Tibial nerve (tissue), 4 donors: ENCODE measurements at regions not wholly inside any gene's neighbourhood (a gene's known extent, or its start where the extent isn't known, plus 50 kb on each side); places are given as distances from the start of the nearest gene placed in this dataset.

ENCODE experiments used
- DNase-seq, 2 donors: peaks; one replicate each; pipeline ENCODE4 v3.0.0-alpha.2; 2019; ENCODE audit warnings: low spot score in 2 of 2
- H3K27ac ChIP-seq, 4 donors: fragments of 200-600 bp; sonication (generic) in 3 of 4; one replicate each; pipeline ENCODE4 v1.5.1; 2017 to 2019; ENCODE audit warnings: mild to moderate bottlenecking in 1 of 4
- H3K27me3 ChIP-seq, 2 donors: fragments of 200-600 bp; sonication (generic) in 1 of 2; one replicate each; pipeline versions ENCODE4 v1.5.1 to v1.6.0; 2017 to 2019
- H3K36me3 ChIP-seq, 3 donors: fragments of 200-600 bp; sonication (generic); one replicate each; pipeline ENCODE4 v1.5.1; 2018 to 2019
- H3K4me1 ChIP-seq, 4 donors: fragments of 200-600 bp; sonication (generic) in 3 of 4; one replicate each; pipeline ENCODE4 v1.5.1; 2017 to 2019
- H3K4me3 ChIP-seq, 4 donors: fragments of 200-600 bp; sonication (generic) in 3 of 4; one replicate each; pipeline ENCODE4 v1.5.1; 2017 to 2019; ENCODE audit warnings: mild to moderate bottlenecking in 1 of 4, moderate library complexity in 1 of 4
- H3K9me3 ChIP-seq, 4 donors: fragments of 200-600 bp; sonication (generic) in 3 of 4; one replicate each; pipeline ENCODE4 v1.5.1; 2017 to 2019
- EP300 ChIP-seq, 2 donors: sonication (generic); formaldehyde crosslinking; IDR thresholded peaks; one replicate each; pipeline ENCODE4 v1.6.1; 2017; ENCODE audit warnings: antibody characterized with exemption in 2 of 2, mild to moderate bottlenecking in 1 of 2
- POLR2A ChIP-seq, 2 donors: fragments of 450-650 bp; IDR thresholded peaks; one replicate each; pipeline ENCODE4 v1.6.1; 2017; ENCODE audit warnings: antibody characterized with exemption in 2 of 2, mild to moderate bottlenecking in 2 of 2, moderate library complexity in 2 of 2
- WGBS, 2 donors: methylation state at CpG; one replicate each; pipeline ENCODE4 v1.1.5; 2018; 5-methylcytosine and 5-hydroxymethylcytosine counted together
- TF ChIP-seq, protein P1 (sequence below), 5 experiments: fragments of 200-600 bp in 3 of 5; fragments of 450-650 bp in 2 of 5; sonication (generic) in 3 of 5; IDR thresholded peaks; one replicate each; pipeline ENCODE4 v1.5.1; 2016 to 2019; ENCODE audit warnings: antibody characterized with exemption in 5 of 5, mild to moderate bottlenecking in 3 of 5, moderate library complexity in 2 of 5

DNA sequence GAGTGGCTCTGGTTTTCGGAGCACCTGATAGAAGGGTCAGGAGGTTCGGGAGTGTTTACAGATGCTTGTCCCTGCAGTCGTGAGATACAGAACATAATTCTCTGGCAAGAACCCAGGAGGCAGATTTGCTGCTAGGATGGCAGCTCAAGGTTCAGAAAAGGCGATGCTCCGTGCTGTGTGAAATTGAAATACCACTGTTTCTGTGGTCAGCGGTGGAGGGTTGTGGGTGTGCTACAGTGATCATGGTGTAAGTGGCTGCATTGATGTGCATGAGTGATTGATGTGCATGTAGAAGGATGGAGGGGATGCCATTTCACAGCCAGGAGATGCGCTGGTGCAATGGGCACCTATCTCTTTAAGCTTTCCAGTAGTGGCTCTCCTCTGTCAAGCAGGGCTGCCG lies 322.1 kb downstream of the GALR1 start:
- TF ChIP-seq EP300 (IDR thresholded peaks at IDR 0.05) (no peak), POLR2A (IDR thresholded peaks at IDR 0.05) (no peak)
- TF ChIP-seq, protein P1, sequence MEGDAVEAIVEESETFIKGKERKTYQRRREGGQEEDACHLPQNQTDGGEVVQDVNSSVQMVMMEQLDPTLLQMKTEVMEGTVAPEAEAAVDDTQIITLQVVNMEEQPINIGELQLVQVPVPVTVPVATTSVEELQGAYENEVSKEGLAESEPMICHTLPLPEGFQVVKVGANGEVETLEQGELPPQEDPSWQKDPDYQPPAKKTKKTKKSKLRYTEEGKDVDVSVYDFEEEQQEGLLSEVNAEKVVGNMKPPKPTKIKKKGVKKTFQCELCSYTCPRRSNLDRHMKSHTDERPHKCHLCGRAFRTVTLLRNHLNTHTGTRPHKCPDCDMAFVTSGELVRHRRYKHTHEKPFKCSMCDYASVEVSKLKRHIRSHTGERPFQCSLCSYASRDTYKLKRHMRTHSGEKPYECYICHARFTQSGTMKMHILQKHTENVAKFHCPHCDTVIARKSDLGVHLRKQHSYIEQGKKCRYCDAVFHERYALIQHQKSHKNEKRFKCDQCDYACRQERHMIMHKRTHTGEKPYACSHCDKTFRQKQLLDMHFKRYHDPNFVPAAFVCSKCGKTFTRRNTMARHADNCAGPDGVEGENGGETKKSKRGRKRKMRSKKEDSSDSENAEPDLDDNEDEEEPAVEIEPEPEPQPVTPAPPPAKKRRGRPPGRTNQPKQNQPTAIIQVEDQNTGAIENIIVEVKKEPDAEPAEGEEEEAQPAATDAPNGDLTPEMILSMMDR (IDR thresholded peaks at IDR 0.05), result no peak
- Histone ChIP-seq H3K4me1 (no peaks in the 10 kb centered on the region), H3K9me3 (peaks cover 0 to 11% (median 0%) of the 10 kb centered on the region in 4 donors), H3K27me3 (no peaks in the 10 kb centered on the region), H3K36me3 (no peaks in the 10 kb centered on the region), H3K4me3 (no peak overlapping the region), H3K27ac (no peak overlapping the region)
- 82 to 86% methylated on average over 8 of the region's 8 CpGs for WGBS, 2 donors
- DNase-seq, result no peak

DNA sequence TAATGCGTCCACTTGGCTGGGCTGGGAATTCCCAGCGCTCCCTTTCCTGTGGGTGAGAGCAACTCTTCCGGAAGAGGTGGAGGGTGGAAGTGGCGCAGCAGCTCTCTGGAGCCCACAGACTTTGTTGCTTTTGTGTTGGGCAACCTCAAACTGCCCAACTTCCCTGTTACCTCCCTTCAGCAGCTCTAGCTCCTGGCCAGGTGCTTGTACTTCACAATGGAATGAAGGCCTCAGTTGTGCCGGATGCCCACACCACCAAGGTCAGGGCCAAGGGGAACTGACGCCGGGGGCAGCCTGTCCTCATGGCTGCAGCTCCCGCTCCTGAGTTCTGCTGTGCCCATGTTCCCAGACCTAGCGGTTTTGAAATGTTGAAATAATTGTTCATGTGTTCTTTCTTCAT lies 322.9 kb downstream of the GALR1 start:
- 88% methylated on average over 9 of the region's 9 CpGs for WGBS, 2 donors
- H3K36me3 ChIP-seq, result no peaks in the 10 kb centered on the region
- TF ChIP-seq POLR2A (IDR thresholded peaks at IDR 0.05) (no peak), EP300 (IDR thresholded peaks at IDR 0.05) (no peak)
- TF ChIP-seq, protein P1 (IDR thresholded peaks at IDR 0.05), result no peak

DNA sequence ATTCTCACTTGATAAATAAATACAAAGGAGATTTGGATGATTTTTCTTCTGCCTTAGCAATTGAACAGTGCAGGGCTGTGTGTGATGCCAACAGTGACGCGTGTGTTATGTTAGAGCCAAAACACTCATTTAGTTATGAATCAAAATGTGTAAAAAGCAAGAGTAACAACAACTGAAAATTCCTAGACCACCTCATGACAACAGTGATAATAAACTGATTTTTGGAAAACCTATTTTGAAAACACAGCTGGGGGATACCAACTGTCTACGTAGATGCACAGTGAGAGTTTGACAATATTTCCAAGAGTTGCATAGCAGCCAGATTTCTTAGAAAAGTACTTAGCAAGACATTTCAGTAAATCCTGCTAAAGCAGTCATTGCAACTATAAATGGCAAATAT lies 323.9 kb downstream of the GALR1 start:
- no peak for DNase-seq
- Histone ChIP-seq H3K36me3 (no peaks in the 10 kb centered on the region), H3K4me1 (no peaks in the 10 kb centered on the region), H3K4me3 (no peak overlapping the region), H3K9me3 (peaks cover 0 to 9% (median 0%) of the 10 kb centered on the region in 4 donors), H3K27me3 (no peaks in the 10 kb centered on the region), H3K27ac (no peak overlapping the region)
- 84% methylated on average over 3 of the region's 3 CpGs for WGBS, 2 donors
- TF ChIP-seq, protein P1 (IDR thresholded peaks at IDR 0.05), result no peak
- no peak for TF ChIP-seq EP300 (IDR thresholded peaks at IDR 0.05)
- TF ChIP-seq POLR2A (IDR thresholded peaks at IDR 0.05), result no peak

More for the DNA sequence above, 322.9 kb downstream of the GALR1 start:
- H3K9me3 ChIP-seq, result peaks cover 0 to 9% (median 0%) of the 10 kb centered on the region in 4 donors
- no peak overlapping the region for H3K4me3 ChIP-seq
- no peak for DNase-seq
- H3K4me1 ChIP-seq, result no peaks in the 10 kb centered on the region
- H3K27ac ChIP-seq, result no peak overlapping the region
- no peaks in the 10 kb centered on the region for H3K27me3 ChIP-seq

DNA sequence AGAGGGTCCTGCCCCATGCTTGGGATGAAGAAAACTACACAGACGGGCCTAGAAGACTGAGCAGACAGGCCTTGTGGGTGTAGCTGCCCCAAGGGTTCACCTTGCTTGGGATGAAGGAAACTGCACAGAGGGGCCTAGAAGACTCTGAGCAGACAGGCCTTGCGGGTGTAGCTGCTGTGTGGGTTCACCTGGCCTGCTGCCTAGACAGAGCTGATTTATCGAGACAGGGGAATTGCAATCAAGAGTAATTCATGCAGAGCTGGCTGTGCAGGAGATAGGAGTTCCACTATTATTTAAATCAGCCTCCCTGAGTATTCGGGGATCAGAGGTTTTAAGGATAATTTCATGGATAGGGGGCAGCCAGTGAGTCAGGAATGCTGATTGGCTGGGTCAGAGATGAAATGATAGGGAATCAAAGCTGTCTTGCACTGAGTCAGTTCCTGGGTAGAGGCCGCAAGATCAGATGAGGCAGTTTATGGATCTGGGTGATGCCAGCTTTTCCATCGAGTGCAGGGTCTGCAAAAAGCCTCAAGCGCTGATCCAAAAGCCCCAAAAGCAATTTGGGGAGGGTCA lies 341.4 kb downstream of the GALR1 start:
- Histone ChIP-seq H3K27me3 (no peaks in the 10 kb centered on the region), H3K4me1 (no peaks in the 10 kb centered on the region), H3K9me3 (no peaks in the 10 kb centered on the region), H3K36me3 (no peaks in the 10 kb centered on the region), H3K27ac (no peak overlapping the region), H3K4me3 (no peak overlapping the region)
- TF ChIP-seq EP300 (IDR thresholded peaks at IDR 0.05) (no peak), POLR2A (IDR thresholded peaks at IDR 0.05) (no peak)
- TF ChIP-seq, protein P1 (IDR thresholded peaks at IDR 0.05), result no peak
- 68 to 75% methylated on average over 7 of the region's 7 CpGs for WGBS, 2 donors
- DNase-seq, result no peak

DNA sequence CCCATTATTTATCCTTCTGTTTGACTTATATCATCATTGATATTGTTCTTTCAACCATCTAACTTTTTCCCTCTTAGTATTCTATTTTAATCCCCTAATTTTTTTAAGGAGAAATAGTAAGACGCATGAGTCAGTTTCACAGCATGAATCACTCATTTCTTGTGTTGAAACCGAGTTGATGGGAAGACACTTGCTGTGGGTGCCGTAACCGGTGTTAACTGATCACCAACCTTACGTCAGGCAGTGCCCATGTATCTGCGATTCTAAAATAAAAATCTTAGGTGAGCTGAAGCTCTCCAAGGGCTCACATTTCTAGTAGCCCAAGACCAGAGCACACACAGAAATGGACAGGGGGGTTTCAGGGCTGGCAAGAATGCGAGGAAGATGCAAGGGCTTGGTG lies 348.1 kb downstream of the GALR1 start:
- Histone ChIP-seq H3K27me3 (no peaks in the 10 kb centered on the region), H3K4me1 (no peaks in the 10 kb centered on the region), H3K9me3 (no peaks in the 10 kb centered on the region), H3K4me3 (no peak overlapping the region), H3K27ac (no peak overlapping the region), H3K36me3 (no peaks in the 10 kb centered on the region)
- 77 to 81% methylated on average over 7 of the region's 7 CpGs for WGBS, 2 donors
- no peak for DNase-seq
- TF ChIP-seq POLR2A (IDR thresholded peaks at IDR 0.05) (no peak), EP300 (IDR thresholded peaks at IDR 0.05) (no peak)
- TF ChIP-seq, protein P1 (IDR thresholded peaks at IDR 0.05), result no peak
